ENCODE measurements at regions not wholly inside any gene's neighbourhood (a gene's known extent, or its start where the extent isn't known, plus 50 kb on each side); places are given as distances from the start of the nearest gene placed in this dataset.

DNA sequence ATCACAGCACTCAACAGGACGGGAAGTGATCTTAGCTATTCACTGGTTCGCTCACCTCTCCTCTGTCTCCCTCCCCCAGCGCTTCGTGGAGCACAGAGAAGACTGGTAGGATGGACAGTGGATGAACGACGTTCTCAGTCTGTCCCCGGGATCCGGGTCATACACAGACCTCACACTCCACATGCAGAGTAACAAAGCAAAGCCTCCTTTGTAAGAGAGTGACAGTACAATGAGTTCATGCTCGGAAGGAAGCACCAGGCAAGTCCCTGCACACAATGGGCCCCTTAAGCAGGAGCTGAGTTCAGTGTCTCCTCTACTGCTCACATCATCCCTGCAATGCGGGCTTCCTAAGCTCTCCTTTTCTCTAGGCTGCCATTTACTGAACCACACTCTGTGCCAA lies 356.9 kb downstream of the C16orf95 start:
- no peak for TF ChIP-seq POLR2A (IDR thresholded peaks at IDR 0.05)
- TF ChIP-seq, protein P1, sequence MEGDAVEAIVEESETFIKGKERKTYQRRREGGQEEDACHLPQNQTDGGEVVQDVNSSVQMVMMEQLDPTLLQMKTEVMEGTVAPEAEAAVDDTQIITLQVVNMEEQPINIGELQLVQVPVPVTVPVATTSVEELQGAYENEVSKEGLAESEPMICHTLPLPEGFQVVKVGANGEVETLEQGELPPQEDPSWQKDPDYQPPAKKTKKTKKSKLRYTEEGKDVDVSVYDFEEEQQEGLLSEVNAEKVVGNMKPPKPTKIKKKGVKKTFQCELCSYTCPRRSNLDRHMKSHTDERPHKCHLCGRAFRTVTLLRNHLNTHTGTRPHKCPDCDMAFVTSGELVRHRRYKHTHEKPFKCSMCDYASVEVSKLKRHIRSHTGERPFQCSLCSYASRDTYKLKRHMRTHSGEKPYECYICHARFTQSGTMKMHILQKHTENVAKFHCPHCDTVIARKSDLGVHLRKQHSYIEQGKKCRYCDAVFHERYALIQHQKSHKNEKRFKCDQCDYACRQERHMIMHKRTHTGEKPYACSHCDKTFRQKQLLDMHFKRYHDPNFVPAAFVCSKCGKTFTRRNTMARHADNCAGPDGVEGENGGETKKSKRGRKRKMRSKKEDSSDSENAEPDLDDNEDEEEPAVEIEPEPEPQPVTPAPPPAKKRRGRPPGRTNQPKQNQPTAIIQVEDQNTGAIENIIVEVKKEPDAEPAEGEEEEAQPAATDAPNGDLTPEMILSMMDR (IDR thresholded peaks at IDR 0.05), result no peak

Data from vagina (tissue), 2 donors.